ENCODE measurements at regions not wholly inside any gene's neighbourhood (a gene's known extent, or its start where the extent isn't known, plus 50 kb on each side); places are given as distances from the start of the nearest gene placed in this dataset.

DNA sequence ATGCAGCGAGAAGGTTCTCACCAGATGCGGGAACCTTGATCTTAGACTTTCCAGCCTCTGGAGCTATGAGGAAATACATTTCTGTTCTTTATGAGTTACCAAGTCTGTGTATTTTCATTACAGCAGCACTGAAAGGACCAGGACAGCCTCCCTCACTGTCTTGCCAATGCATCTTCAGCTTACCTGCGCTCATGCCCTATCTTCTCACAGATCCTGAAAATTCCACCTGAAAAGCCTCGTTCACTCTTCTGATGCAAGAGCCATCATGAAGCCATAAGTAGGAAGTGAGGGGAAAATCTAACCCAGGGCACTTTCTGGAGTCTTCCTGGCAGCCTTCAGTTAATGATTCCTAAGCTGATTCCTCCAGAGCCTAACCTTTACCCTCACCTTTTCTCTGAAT lies 194.0 kb downstream of the SALL1 start:
- ChIA-PET POLR2A (ENCODE audit: partially characterized antibody) (no interaction called here), CTCF (ENCODE audit: partially characterized antibody) (interaction anchor here (0.7 to 1.7 kb wide), 4 partner anchors 10 to 1184 kb away, joined by 3 to 4 read pairs (median 4); no protein-coding TSS in a partner anchor)
- Histone ChIP-seq H3K9ac (replicated peaks in 1 of 4; ENCODE audit: extremely low read depth in 1 of 4, low read depth in 3 of 4, low read length in 3 of 4) (no peak overlapping the region), H3K4ac (replicated peaks; ENCODE audit: insufficient read length, low read depth, low read length) (no peak overlapping the region), H3K4me2 (ENCODE audit: insufficient read depth in 1 of 2, low read depth in 2 of 2, low read length in 2 of 2) (no peak overlapping the region), H3K14ac (ENCODE audit: insufficient read length) (no peak overlapping the region), H3K79me2 (ENCODE audit: control insufficient read depth in 1 of 2, insufficient read depth in 2 of 2, low read length in 2 of 2) (no peaks in the 10 kb centered on the region), H3K79me1 (ENCODE audit: low read depth, low read length) (no peaks in the 10 kb centered on the region), H4K91ac (replicated peaks; ENCODE audit: insufficient read length, low read length) (no peak overlapping the region), H3K27ac (ENCODE audit: low read depth, low read length) (no peak overlapping the region), H3K4me1 (replicated peaks in 1 of 4; ENCODE audit: control insufficient read depth in 3 of 4, insufficient read depth in 4 of 4, low read length in 3 of 4) (peaks cover 0 to 3% (median 0%) of the 10 kb centered on the region in 4 experiments; a peak in 1 of 7 replicates), H2AFZ (ENCODE audit: low read length) (no peak overlapping the region), H2AK5ac (ENCODE audit: low read depth, low read length) (no peak overlapping the region), H3K36me3 (ENCODE audit: control insufficient read depth in 2 of 4, insufficient read depth in 4 of 4, low read length in 3 of 4) (no peaks in the 10 kb centered on the region), H2BK5ac (ENCODE audit: low read depth, low read length) (no peak overlapping the region), H2BK120ac (replicated peaks; ENCODE audit: low read depth, low read length) (no peak overlapping the region), H3K56ac (replicated peaks; ENCODE audit: insufficient read length, low read depth, low read length) (no peak overlapping the region), H4K20me1 (replicated peaks in 1 of 2; ENCODE audit: control insufficient read depth in 1 of 2, insufficient read depth in 2 of 2, low read length in 2 of 2) (no peaks in the 10 kb centered on the region), H3K4me3 (ENCODE audit: extremely low read depth in 1 of 4, insufficient read depth in 2 of 4, low read depth in 3 of 4, low read length in 4 of 4) (no peak overlapping the region), H3K23ac (ENCODE audit: insufficient read length) (no peak overlapping the region), H3K27me3 (replicated peaks in 1 of 4; ENCODE audit: control insufficient read depth in 3 of 4, extremely low read depth in 1 of 4, insufficient read depth in 3 of 4, low read length in 3 of 4) (no peaks in the 10 kb centered on the region), H2BK15ac (ENCODE audit: low read length) (no peak overlapping the region), H3K18ac (ENCODE audit: extremely low read depth, low read length) (no peak overlapping the region), H4K8ac (ENCODE audit: extremely low read depth, insufficient read depth, low read length) (no peak overlapping the region), H3K9me3 (ENCODE audit: insufficient read depth in 2 of 2, low read depth in 1 of 2, low read length in 1 of 2) (no peaks in the 10 kb centered on the region), H4K5ac (ENCODE audit: insufficient read length, low read depth, low read length) (no peak overlapping the region), H3K23me2 (ENCODE audit: low read depth, low read length) (no peaks in the 10 kb centered on the region), H2BK20ac (ENCODE audit: low read length) (no peak overlapping the region), H2BK12ac (ENCODE audit: low read depth, low read length) (no peak overlapping the region)
- DNase-seq (ENCODE audit: low read depth in 1 of 2, low spot score in 2 of 2) (no peak), FAIRE-seq (no peak)
- WGBS, 2 experiments (ENCODE audit: extremely low coverage in 1 of 2, insufficient coverage in 1 of 2, insufficient read length in 1 of 2, insufficient replicate concordance in 2 of 2, low coverage in 1 of 2, low lambda C conversion rate in 2 of 2, missing lambda C conversion rate in 1 of 2), result 88% methylated on average over 4 of the region's 4 CpGs; no CpG with 5 or more reads in 1 of the 2 experiments
- no peak for TF ChIP-seq SIN3A (conservative IDR thresholded peaks at IDR 0.05 in 1 of 2, IDR thresholded peaks at IDR 0.05 in 1 of 2; ENCODE audit: low read depth in 1 of 2, low read length in 2 of 2)
- no peak for TF ChIP-seq SP4 (IDR thresholded peaks at IDR 0.05; ENCODE audit: low read length)
- TF ChIP-seq SP1 (IDR thresholded peaks at IDR 0.05; ENCODE audit: low read depth, low read length), result no peak
- no peak for TF ChIP-seq GTF2F1 (IDR thresholded peaks at IDR 0.05; ENCODE audit: borderline replicate concordance, low read depth, low read length)
- TF ChIP-seq, protein P1, sequence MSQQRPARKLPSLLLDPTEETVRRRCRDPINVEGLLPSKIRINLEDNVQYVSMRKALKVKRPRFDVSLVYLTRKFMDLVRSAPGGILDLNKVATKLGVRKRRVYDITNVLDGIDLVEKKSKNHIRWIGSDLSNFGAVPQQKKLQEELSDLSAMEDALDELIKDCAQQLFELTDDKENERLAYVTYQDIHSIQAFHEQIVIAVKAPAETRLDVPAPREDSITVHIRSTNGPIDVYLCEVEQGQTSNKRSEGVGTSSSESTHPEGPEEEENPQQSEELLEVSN (IDR thresholded peaks at IDR 0.05), result no peak
- no peak for TF ChIP-seq POLR2AphosphoS5 (IDR thresholded peaks at IDR 0.05; ENCODE audit: low read depth, low read length)
- no peak for TF ChIP-seq POU5F1 (IDR thresholded peaks at IDR 0.05; ENCODE audit: low read depth, low read length)
